ENCODE measurements at regions not wholly inside any gene's neighbourhood (a gene's known extent, or its start where the extent isn't known, plus 50 kb on each side); places are given as distances from the start of the nearest gene placed in this dataset.
"Not testable (repeated sequence)": the region's sequence is repeated elsewhere in the genome, so short reads cannot be mapped to it uniquely, and the experiment has no call there.

GRCh38 chr3:152593242-152593641 lies 241.7 kb upstream of the P2RY1 start:
- TF ChIP-seq, protein P1, sequence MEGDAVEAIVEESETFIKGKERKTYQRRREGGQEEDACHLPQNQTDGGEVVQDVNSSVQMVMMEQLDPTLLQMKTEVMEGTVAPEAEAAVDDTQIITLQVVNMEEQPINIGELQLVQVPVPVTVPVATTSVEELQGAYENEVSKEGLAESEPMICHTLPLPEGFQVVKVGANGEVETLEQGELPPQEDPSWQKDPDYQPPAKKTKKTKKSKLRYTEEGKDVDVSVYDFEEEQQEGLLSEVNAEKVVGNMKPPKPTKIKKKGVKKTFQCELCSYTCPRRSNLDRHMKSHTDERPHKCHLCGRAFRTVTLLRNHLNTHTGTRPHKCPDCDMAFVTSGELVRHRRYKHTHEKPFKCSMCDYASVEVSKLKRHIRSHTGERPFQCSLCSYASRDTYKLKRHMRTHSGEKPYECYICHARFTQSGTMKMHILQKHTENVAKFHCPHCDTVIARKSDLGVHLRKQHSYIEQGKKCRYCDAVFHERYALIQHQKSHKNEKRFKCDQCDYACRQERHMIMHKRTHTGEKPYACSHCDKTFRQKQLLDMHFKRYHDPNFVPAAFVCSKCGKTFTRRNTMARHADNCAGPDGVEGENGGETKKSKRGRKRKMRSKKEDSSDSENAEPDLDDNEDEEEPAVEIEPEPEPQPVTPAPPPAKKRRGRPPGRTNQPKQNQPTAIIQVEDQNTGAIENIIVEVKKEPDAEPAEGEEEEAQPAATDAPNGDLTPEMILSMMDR (IDR thresholded peaks at IDR 0.05; ENCODE audit: low read depth, low read length) = no peak
- H3K4me3 ChIP-seq (ENCODE audit: low read depth, low read length) = no peak overlapping the region

DNA sequence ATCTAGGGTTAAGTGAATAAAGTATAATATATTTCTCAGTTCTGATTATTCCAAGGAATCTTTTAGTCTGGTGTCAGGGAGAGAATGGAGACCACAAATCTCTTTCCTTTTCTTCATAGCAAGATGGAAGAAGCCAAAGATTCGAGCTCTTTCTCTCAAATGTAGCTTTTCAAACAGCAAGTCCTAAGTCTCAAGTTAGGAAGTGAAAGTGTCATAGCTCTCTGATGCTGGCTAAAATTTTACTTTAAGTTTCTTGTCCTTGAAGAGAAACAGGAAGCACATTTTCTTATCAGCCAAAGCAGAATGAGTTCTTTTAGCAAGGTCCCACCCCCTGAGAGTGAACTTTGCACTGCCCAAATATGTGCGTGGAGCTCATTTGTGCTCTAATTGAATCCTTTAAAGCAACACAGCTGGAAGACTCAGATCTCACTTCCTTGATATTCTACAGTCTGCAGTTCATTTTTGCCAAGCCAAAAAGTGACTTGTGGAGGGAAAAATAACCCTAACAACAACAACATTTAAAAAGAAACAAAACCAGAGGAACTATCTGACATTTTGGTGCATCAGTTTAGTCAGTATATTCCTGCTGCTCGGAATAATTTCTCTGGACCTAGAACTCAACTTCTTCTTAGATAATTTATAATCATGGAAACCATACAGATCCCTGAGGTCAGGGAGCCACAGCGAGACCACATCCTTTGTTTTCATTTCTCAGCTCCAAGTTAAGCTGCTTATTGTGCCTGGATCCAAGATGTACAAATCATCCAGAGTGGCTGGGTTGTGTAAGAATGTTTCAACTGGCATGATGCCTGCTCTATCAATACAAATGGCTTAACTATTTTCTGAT lies 238.7 kb upstream of the P2RY1 start:
- H3K4me3 ChIP-seq (ENCODE audit: low read depth, low read length) = no peak overlapping the region
- TF ChIP-seq, protein P1 (IDR thresholded peaks at IDR 0.05; ENCODE audit: low read depth, low read length) = no peak

DNA sequence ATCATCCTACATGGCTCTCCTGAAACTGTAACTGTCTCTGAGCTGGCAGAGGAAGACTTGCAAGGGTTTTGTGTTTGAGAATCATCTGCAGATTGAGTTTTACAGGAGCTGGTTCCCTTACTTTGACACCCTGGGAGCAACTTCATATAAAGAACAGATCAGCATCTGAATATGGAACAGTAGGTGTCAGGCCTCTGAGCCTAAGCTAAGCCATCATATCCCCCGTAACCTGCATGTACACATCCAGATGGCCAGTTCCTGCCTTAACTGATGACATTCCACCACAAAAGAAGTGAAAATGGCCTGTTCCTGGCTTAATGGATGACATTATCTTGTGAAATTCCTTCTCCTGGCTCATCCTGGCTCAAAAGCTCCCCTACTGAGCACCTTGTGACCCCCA lies 238.1 kb upstream of the P2RY1 start:
- not testable (repeated sequence) for H3K4me3 ChIP-seq (ENCODE audit: low read depth, low read length)

GRCh38 chr3:152606146-152606545 lies 228.8 kb upstream of the P2RY1 start:
- TF ChIP-seq, protein P1 (IDR thresholded peaks at IDR 0.05; ENCODE audit: low read depth, low read length) = no peak
- no peak overlapping the region for H3K4me3 ChIP-seq (ENCODE audit: low read depth, low read length)

DNA sequence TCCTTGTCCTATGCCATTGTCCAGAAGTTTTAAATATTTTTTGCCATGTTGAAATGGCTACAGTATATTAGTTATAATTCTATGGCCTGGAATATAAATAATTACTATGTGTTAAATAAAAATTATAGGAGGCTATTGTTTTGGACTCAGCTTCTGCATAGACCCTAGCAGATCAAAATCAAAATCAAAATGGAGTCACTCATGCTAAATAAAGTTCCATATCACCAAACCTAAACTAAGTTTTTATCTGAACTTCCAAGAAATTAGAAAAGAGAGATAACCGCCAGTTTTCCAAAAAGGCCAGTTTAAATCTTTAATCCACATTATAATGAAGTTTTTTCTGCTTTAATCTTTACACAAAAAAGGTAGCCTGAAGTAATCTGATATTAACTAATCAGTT lies 227.8 kb upstream of the P2RY1 start:
- H3K4me3 ChIP-seq (ENCODE audit: low read depth, low read length) = no peak overlapping the region
- TF ChIP-seq, protein P1 (IDR thresholded peaks at IDR 0.05; ENCODE audit: low read depth, low read length) = no peak

- TF ChIP-seq, protein P1 (IDR thresholded peaks at IDR 0.05; ENCODE audit: low read depth, low read length) = no peak
- no peak overlapping the region for H3K4me3 ChIP-seq (ENCODE audit: low read depth, low read length)
These were observed 226.0 kb upstream of the P2RY1 start for GRCh38 chr3:152608696-152609594.

DNA sequence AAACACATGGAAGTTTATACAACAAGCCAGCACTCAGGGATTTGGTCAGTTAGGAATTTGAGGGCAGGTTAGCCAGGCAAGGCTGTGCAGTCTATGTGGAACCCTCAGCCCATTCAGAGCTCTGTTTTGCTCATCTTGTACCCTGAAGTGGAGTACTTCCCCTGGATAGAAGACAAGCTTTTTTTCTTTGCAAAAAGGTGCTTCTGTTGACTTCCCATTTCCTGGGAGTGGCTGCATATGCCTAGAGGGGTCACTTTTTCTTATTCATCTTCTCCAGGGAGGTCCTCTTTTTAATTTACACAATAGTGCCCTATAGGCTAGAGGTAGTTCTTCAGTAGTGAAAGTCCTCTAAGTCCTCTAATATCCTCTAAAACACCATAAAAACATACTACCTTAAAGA lies 225.0 kb upstream of the P2RY1 start:
- TF ChIP-seq, protein P1 (IDR thresholded peaks at IDR 0.05; ENCODE audit: low read depth, low read length) = no peak
- no peak overlapping the region for H3K4me3 ChIP-seq (ENCODE audit: low read depth, low read length)
